Keratinocyte (primary cell): ENCODE measurements at regions not wholly inside any gene's neighbourhood (a gene's known extent, or its start where the extent isn't known, plus 50 kb on each side); places are given as distances from the start of the nearest gene placed in this dataset.

Source experiments
- DNase-seq: peaks from one replicate; pipeline ENCODE4 v3.0.0-alpha.2; 2011; ENCODE audit warnings: low read depth, missing footprints, low spot score
- FAIRE-seq: peaks from 2 replicates; lab custom pipeline; 2011; peaks lifted over from hg19 to GRCh38; lab: Jason Lieb, UNC
- H2AFZ ChIP-seq: 2 replicates; pipeline ENCODE4 v1.6.0; 2012; ENCODE audit warnings: low read length, control low read depth, inconsistent platforms; ENCODE audit not compliant: control insufficient read depth
- H3K27ac ChIP-seq: 2 replicates; pipeline ENCODE4 v1.5.1; 2011; ENCODE audit warnings: low read length; ENCODE audit not compliant: control insufficient read depth, insufficient read depth
- H3K27me3 ChIP-seq: 3 replicates; pipeline ENCODE4 v1.6.0; 2011; ENCODE audit warnings: low read length; ENCODE audit not compliant: control insufficient read depth, insufficient read depth; ENCODE audit errors: extremely low read depth
- H3K36me3 ChIP-seq, 2 experiments: 2 replicates in 1 of 2; 3 replicates in 1 of 2; pipeline ENCODE4 v1.5.1; 2011; ENCODE audit warnings: low read length in 2 of 2, mild to moderate bottlenecking in 1 of 2; ENCODE audit not compliant: control insufficient read depth in 2 of 2, insufficient read depth in 2 of 2; ENCODE audit errors: extremely low read depth in 1 of 2
- H3K4me1 ChIP-seq: 3 replicates; pipeline ENCODE4 v1.5.1; 2011; ENCODE audit warnings: low read length; ENCODE audit not compliant: control insufficient read depth, insufficient read depth; ENCODE audit errors: extremely low read depth
- H3K4me2 ChIP-seq: 3 replicates; pipeline ENCODE4 v1.6.0; 2011; ENCODE audit warnings: low read depth, low read length; ENCODE audit not compliant: control insufficient read depth, insufficient read depth; ENCODE audit errors: extremely low read depth
- H3K4me3 ChIP-seq, 3 experiments: fragments of 200-600 bp in 1 of 3; sonication (generic) in 1 of 3; 2 replicates in 2 of 3; 3 replicates in 1 of 3; pipeline ENCODE4 v1.5.1; 2011 to 2016; ENCODE audit warnings: low read length in 3 of 3, mild to moderate bottlenecking in 3 of 3, control low read depth in 2 of 3, inconsistent platforms in 1 of 3, low read depth in 1 of 3, mixed read lengths in 1 of 3, mixed run types in 1 of 3, moderate library complexity in 1 of 3; ENCODE audit not compliant: control insufficient read depth in 2 of 3, insufficient read depth in 2 of 3; ENCODE audit errors: extremely low read depth in 1 of 3
- H3K79me2 ChIP-seq: 2 replicates; pipeline ENCODE4 v1.6.0; 2012; ENCODE audit warnings: low read length; ENCODE audit not compliant: control insufficient read depth, insufficient read depth
- H3K9ac ChIP-seq: 3 replicates; pipeline ENCODE4 v1.6.0; 2011; ENCODE audit warnings: low read length; ENCODE audit not compliant: control insufficient read depth, insufficient read depth; ENCODE audit errors: extremely low read depth
- H3K9me1 ChIP-seq: 3 replicates; pipeline ENCODE4 v1.6.0; 2011; ENCODE audit warnings: low read length; ENCODE audit not compliant: control insufficient read depth, insufficient read depth; ENCODE audit errors: extremely low read depth
- H3K9me3 ChIP-seq: 2 replicates; pipeline ENCODE4 v1.5.1; 2012; ENCODE audit warnings: low read depth, low read length; ENCODE audit not compliant: control insufficient read depth
- H4K20me1 ChIP-seq: 3 replicates; pipeline ENCODE4 v1.6.0; 2011; ENCODE audit warnings: low read length; ENCODE audit not compliant: control insufficient read depth, insufficient read depth; ENCODE audit errors: extremely low read depth
- EZH2 ChIP-seq: IDR thresholded peaks from one replicate; pipeline ENCODE4 v1.6.1; 2012; ENCODE audit warnings: inconsistent platforms, mild to moderate bottlenecking, low read length, moderate library complexity
- dilution Hi-C: fragments of 300-500 bp; cut with MboI; formaldehyde crosslinking; loops from one replicate; pipeline ENCODE4 v1.7.0; 2020; ENCODE audit warnings: low sequenced_read_pairs; ENCODE audit not compliant: extremely low pct_ligation_motif_present
- TF ChIP-seq, protein P1 (sequence below), 3 experiments: IDR thresholded peaks in 1 of 3; conservative IDR thresholded peaks in 1 of 3; optimal IDR thresholded peaks in 1 of 3; 2 replicates in 2 of 3; 3 replicates in 1 of 3; pipeline versions ENCODE3 to v1.5.1; 2011; ENCODE audit warnings: low read length in 3 of 3, mild to moderate bottlenecking in 3 of 3, moderate library complexity in 2 of 3, control low read depth in 1 of 3, inconsistent platforms in 1 of 3; ENCODE audit not compliant: insufficient read depth in 2 of 3; ENCODE audit errors: extremely low read depth in 1 of 3

DNA sequence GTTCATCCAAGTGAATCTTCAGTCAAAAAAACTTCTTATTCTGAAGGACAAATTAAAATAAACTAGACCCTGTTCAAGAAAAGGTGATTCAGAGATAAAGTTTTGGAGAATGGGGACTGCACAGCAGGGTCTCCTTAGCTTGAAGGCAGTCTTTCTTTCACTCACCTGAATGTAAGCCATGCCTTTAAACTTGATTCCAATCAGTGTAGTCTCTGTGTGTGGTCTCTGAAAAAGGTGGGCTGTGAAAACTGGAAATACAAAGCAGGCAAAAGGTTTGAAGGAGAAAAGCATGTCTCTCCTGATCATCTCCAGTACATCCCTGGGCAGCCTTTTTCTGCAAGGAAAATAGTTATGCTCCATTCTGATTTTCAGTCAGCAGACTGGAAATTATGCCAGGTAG is 188.0 kb upstream of the SASH1 start:
- DNase-seq, result no peak
- H3K9me1 ChIP-seq, result no peaks in the 10 kb centered on the region
- H3K4me2 ChIP-seq, result no peak overlapping the region
- H3K36me3 ChIP-seq, result no peaks in the 10 kb centered on the region
- TF ChIP-seq EZH2, result no peak
- TF ChIP-seq, protein P1, sequence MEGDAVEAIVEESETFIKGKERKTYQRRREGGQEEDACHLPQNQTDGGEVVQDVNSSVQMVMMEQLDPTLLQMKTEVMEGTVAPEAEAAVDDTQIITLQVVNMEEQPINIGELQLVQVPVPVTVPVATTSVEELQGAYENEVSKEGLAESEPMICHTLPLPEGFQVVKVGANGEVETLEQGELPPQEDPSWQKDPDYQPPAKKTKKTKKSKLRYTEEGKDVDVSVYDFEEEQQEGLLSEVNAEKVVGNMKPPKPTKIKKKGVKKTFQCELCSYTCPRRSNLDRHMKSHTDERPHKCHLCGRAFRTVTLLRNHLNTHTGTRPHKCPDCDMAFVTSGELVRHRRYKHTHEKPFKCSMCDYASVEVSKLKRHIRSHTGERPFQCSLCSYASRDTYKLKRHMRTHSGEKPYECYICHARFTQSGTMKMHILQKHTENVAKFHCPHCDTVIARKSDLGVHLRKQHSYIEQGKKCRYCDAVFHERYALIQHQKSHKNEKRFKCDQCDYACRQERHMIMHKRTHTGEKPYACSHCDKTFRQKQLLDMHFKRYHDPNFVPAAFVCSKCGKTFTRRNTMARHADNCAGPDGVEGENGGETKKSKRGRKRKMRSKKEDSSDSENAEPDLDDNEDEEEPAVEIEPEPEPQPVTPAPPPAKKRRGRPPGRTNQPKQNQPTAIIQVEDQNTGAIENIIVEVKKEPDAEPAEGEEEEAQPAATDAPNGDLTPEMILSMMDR (optimal IDR thresholded peaks at IDR 0.05 in 1 of 3, IDR thresholded peaks at IDR 0.05 in 1 of 3, conservative IDR thresholded peaks at IDR 0.05 in 1 of 3; ENCODE audit: extremely low read depth in 1 of 3, insufficient read depth in 2 of 3, low read length in 3 of 3), result no peak
- no peaks in the 10 kb centered on the region for H3K79me2 ChIP-seq
- no peak overlapping the region for H3K27ac ChIP-seq
- H3K27me3 ChIP-seq, result no peaks in the 10 kb centered on the region
- no peak for FAIRE-seq
- H2AFZ ChIP-seq, result no peak overlapping the region
- peaks cover 6% of the 10 kb centered on the region for H3K4me1 ChIP-seq
- no peaks in the 10 kb centered on the region for H4K20me1 ChIP-seq
- no peak overlapping the region for H3K4me3 ChIP-seq
- no peak overlapping the region for H3K9ac ChIP-seq
- dilution Hi-C loops, result no loop called here
- H3K9me3 ChIP-seq, result no peaks in the 10 kb centered on the region

DNA sequence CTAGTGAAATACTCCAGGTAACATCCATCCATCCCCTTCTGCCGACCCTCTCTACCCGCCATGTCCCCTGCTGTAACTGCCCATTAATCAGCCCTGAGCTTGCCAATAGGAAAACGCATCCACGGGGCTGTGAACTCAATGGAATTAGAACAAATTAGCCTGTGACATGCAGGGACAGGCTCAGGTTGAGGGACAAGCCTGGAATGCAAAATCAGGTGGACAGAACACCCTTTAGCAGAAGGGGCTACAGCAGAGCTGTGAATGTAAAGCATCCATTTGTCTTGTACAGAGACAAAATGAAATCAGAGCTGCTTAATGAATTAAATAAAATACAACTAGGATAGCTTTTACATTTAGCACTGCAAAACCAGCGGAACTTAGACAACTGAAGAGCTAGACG is 187.3 kb upstream of the SASH1 start:
- no peaks in the 10 kb centered on the region for H3K27me3 ChIP-seq
- no peak overlapping the region for H3K9ac ChIP-seq
- no peak for TF ChIP-seq EZH2
- TF ChIP-seq, protein P1 (optimal IDR thresholded peaks at IDR 0.05 in 1 of 3, IDR thresholded peaks at IDR 0.05 in 1 of 3, conservative IDR thresholded peaks at IDR 0.05 in 1 of 3; ENCODE audit: extremely low read depth in 1 of 3, insufficient read depth in 2 of 3, low read length in 3 of 3), result no peak
- H4K20me1 ChIP-seq, result no peaks in the 10 kb centered on the region
- H3K9me1 ChIP-seq, result no peaks in the 10 kb centered on the region
- DNase-seq, result no peak
- no peaks in the 10 kb centered on the region for H3K36me3 ChIP-seq
- no peak overlapping the region for H3K4me3 ChIP-seq
- no peak overlapping the region for H2AFZ ChIP-seq
- H3K9me3 ChIP-seq, result no peaks in the 10 kb centered on the region
- peaks cover 6% of the 10 kb centered on the region for H3K4me1 ChIP-seq
- no peak overlapping the region for H3K27ac ChIP-seq
- H3K4me2 ChIP-seq, result no peak overlapping the region
- dilution Hi-C loops, result no loop called here
- no peak for FAIRE-seq
- H3K79me2 ChIP-seq, result no peaks in the 10 kb centered on the region
